GM18868 (cell line): ENCODE measurements at regions not wholly inside any gene's neighbourhood (a gene's known extent, or its start where the extent isn't known, plus 50 kb on each side); places are given as distances from the start of the nearest gene placed in this dataset.

ENCODE experiments used
- ATAC-seq: cut with Tn5 transposase; IDR thresholded peaks from one replicate; pipeline ENCODE4 v1.9.1; 2021; ENCODE audit warnings: mild to moderate bottlenecking, moderate library complexity; ENCODE audit not compliant: unreplicated experiment

DNA sequence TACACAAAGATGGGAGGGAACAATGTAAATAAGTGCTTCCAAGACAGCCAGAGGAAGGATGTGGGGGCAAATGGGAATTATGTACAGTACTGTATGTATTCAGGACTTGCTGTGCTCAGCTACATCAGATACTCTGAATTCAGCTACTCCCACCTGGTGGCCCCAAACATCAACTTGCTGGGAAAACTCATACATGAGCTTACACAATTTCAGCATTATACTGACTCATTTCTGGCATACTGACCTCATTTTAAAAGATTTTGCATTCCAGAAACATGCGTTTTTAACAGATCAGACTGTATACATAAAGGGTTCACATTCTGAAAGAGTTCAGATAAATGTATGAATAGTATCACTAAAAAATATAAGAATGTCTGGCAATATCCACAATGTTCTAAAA is 59.7 kb downstream of the GPX5 start:
- ATAC-seq: no peak

DNA sequence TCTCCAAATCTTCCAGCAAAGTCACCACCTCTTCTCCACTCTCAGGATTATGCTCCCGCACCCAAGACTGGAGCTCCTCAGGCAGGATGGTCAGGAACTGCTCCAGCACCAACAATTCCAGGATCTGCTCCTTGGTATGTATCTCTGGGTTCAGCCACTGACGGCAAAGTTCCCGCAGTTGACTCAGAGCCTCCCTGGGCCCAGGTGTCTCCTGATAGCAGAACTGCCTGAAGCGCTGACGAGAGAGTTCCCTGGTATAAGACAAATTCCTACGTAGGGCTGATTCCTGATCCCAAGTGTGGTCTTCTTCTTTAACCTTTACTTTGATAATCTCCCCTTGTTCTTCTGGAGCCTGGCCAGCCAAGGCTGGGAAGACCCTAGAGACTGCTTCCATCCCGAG is 60.6 kb downstream of the GPX5 start:
- no peak for ATAC-seq

DNA sequence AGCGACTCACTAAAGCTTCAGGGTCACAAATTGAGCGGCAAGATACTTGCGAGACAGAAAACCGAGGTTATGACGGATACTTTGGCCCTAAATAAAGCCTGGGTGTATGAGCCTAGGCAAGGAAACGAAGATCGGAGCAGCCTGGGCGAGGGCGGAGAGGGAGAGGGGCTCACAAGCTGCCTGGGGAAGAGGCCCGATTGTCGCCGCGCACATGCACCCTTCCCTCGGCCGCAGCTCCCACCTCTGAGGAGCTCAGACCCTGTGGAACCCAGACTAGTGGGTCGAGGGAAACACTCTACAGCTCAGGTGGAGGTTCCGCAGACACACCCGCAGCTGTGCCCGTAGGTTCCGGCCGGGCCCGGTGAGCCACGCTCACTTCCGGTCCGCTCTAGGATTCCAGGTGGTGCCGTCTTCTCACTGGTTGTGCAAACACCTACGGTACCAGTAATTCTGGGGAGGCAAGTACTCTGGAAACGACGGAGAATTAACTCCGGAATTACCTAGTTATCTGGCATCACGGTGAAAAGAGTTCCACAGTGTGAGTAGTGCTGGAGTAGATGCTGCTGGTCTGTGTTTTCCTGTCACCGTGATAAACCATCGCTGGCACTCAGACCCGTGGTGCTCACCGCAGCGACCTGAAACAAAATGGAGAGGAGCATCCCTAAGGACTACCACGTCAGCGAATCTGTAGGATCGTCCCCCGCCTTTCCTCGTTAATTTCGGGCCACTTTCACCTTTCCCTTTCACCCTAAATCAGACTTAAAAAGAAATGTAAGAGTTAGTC is 61.5 kb downstream of the GPX5 start:
- peak; percentile 84 for ATAC-seq

DNA sequence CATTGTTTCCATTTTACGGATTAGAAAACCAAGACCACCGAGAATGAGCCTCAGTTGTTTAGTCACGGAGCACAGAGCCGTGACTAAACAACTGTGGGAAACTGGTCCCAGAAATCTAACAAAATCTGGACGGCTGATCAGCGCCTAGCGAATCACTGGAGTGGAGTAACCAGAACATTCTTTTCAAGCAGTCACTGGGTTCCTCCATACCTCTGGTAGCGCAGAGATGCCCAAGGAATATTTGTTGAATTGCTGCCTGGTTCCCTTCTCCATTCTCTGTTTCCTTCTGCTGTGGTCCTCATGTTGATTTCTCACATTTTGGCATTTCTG is 62.0 kb downstream of the GPX5 start:
- ATAC-seq: no peak

DNA sequence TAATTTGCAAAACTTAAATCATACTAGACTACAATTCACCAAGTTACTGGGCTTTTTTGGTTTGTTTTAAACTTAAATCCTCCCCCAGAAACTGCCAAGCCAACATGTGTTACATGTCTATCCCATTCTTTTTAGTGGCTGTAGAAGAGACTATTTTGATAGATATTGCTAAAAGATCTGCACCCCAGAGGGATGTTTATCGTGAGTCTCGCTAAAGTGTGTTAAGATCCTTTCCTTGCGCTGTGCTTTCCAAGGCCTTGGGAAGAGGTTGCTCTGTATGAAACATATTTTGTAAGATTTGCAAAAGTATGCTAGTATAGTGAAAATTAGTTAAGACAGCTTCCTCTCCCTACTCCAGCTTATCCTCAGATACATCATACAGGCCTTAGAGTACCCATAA is 63.0 kb downstream of the GPX5 start:
- no peak for ATAC-seq

DNA sequence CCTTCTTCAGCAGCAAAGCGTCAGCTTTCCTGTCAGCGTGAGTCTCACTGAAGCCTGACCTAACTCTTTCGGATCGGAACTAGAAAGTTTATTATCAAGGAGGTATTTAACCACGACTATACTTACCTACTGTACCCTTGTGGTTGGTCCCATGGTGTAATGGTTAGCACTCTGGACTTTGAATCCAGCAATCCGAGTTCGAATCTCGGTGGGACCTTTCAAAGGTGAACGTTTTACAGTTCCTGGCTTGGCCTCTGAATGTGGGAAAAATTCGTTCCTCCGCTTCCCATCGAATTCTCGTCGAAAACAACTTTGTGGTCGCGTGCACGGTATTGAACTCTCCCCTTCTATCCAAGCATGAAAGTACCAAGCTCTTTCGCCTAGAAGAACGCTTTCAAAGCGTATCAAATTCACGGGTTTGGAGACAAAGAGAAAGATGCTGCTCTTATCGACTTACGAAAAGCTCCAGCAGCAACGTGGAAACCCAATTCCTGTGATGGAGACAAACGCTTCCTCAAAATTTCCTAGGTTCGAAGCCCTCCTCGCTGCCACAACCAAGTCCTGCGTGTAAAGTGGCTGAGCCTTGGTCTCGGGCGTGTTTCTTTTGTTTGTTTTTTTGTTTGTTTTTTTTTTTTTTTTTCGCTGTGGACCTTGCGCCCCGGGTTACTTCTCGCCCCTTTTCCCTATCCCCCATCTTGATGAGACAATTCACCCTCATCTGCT is 63.7 kb downstream of the GPX5 start:
- peak; percentile 65 for ATAC-seq

DNA sequence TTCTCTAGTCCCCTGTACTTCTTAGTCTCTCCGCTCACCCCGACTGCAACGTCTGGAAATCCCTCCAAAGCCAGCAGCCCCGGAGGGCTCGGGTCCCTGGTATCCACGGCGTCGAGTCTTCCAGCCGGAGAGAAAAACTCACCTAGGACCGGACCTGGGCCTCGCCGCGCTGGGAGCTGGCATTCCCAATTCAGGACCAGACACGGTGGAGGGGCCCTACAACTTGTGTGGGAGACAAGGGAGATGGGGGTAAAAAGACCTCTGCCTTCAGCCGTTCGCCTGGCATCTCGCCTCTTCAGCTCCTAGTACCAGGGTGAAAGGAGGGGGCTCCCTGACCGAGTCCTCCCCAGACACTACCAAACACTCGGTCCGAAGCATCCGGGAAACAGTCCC is 64.3 kb downstream of the GPX5 start:
- no peak for ATAC-seq

DNA sequence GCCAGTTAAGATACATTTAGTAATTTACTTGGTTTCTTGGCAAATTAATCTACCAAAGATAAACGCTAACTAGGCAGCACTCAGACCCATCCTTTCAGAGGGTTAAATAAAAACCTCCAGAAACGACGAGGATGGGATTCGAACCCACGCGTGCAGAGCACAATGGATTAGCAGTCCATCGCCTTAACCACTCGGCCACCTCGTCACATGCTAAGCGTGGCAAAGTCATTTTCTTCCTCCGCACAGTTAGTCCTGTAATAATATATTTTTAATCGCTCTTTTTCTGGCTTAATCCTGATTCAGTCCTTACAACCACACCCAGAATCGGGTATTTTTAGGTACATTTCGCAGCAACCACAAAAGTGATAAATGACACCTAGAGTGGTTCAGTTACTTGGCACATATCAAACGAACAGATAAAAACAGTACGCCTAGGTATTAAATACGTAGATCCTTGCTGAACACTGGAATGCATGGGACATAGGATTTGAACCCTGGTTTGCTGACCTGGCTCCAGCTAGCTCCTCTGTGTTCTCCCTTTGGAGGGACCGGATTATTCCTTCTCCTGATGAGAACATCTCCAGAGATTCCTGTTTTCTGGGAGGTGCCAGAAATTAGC is 71.6 kb downstream of the GPX5 start:
- no peak for ATAC-seq

DNA sequence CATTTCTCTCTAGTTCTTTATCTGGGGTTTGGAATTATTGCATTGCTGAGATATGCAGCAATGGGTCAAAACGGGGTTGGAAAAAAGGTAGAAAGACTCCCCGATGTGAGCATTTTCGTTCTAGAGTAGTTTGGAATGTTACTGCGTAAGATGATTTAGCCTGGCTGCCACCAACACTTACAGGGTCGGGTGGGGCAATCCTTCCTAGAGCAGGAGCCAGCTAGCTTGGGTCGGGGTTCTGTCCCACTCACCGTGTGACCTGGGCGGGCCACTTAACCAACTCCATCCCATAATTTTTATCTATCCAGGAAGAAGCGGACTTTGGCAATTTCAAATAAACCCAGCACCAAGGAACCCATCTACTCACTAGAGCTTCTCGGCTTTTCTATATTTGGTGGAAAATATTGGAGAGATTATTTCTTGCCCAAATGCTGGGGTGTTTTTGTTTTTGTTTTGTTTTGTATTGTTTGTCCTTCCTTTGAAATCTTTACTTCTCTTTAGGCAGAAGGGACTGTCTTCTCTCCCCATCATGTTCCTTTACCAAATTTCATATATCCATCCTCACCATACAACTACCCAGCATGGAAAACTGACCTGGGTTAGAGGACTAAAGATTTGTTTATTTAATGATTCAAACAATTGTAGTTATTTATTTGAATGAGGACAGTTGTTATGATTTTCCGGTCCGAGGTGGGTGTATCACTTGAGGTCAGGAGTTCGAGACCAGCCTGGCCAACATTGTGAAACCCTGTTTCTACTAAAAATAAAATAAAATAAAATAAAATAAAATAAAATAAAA is 72.4 kb downstream of the GPX5 start:
- no peak for ATAC-seq

DNA sequence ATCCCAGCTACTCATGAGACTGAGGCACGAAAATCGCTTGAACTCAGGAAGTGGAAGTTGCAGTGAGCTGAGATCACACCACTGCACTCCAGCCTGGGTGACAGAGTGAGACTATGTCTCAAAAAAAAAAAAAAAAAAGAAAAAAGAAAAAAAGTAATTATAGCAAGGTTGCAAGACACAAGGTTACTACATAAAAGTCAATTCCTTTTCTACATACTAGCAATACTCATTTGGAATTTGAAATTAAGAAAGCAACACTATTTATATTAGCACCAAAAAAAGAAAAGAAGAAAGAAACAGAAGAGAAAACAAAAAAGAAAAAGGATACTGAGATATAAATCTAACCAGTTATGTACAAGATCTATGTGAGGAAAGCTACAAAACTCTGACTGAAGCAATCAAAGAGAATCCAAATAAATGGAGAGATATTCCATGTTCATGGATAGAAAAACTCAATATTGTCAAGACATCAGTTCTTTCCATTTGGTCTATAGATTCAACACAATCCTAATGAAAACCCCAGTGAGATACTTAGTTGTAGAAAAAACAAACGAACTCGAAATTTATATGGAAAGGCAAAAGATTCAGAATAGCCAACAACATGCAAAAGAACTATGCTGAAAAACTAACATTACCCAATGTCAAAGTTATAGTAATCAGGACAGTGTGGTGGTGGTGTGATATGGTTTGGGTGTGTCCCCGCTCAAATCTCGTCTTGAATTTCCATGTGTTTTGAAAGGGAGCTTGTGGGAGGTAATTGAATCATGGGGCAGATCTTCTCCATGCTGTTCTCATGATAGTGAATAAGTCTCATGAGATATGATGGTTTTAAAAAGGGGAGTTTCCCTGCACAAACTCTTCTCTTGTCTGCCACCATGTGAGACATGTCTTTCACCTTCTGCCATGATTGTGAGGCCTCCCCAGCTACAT is 73.3 kb downstream of the GPX5 start:
- no peak for ATAC-seq

DNA sequence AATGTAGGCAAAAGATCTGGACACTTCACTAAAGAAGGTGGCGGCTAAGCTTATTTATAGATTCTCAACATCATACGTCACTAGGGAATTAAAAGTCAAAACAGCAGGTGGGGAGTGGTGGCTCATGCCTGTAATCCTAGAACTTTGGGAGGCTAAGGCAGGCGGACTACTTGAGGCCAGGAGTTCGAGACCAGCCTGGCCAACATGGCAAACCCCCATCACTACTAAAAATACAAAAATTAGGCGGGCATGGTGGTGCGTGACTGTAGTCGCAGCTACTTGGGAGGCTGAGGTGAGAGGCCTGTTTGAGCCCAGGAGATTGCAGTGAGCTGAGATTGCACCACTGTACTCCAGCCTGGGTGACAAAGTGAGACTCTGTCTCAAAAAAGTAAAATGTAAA is 74.6 kb downstream of the GPX5 start:
- no peak for ATAC-seq

DNA sequence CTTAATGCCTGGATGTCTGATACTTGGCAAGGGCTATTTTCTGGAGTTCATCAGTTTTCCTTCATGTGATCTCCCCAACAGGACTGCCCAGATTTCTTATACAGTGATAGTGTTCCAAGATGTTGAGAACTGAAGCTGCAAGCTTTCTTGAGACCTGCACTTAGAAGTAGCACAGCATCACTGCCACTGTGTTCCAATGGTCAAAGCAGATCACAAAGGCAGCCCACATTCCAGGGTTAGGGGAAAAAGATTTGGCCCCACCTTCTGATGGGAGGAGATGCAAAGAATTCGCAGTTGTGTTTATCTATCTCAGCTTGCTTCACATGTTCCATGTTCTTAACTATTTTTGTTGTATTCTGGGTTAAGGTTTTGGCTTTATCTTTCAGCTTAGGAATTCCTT is 78.2 kb downstream of the GPX5 start:
- no peak for ATAC-seq

DNA sequence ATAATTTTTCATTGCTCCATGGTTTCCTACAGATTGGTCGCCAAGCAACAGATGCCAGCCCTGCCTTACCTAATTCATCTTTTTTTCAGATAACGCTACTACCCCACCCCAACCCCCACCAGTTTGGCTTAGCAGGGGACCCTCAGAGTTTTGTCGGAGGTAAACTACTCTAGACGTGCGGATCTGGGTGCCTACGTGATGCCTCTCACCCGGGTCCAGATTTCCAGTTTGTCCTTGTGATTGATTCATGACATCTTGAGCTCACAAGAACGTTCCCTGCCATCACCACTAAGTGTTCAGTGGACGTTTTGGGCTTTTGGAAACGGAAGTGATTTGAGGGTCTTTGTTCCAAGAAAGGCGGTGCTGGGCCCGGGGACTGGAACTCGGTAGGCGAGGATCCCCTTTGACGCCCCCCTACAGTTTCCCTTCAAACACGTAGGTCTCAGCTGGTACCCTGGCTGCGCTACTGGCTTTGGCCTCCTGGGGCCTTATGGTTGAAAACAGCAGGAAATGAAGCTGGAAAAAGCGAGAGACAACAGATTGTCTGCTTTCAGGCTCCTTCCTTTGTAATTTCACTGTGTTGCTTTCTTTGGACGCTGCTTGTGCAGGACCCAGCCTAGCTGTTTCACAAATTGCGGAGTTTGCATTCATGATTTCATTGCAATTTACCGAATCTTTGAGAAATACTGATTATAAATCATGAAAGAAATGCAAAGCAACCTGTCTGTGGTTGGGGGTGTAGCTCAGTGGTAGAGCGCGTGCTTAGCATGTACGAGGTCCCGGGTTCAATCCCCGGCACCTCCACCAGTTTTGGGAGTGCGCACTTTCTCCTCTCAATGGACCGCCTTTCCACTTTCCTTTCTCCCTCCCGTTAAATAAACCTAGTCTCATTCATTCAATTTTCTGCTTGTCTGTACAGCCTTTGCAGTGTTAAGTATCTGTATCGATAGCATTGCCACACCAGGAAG is 81.0 kb downstream of the GPX5 start:
- ATAC-seq: peak; percentile 66

DNA sequence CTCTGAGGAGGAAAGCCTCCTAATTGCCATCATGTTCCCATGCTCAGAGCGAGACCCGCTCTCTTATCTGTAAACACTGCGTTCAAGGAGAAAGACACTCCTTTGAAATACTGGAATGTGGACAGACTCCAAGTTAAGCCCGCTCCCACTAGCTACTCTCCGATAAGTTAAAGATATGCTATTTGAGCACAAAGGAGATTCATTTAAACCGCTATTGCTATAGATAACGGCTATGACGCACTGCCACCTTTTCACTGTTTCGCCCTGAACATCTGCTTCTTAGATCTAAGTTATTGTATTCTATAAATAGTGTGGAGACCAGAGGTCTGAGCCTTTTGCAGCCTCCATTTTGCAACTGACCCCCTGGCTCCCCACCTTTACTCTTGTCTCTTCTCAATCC is 82.3 kb downstream of the GPX5 start:
- no peak for ATAC-seq

DNA sequence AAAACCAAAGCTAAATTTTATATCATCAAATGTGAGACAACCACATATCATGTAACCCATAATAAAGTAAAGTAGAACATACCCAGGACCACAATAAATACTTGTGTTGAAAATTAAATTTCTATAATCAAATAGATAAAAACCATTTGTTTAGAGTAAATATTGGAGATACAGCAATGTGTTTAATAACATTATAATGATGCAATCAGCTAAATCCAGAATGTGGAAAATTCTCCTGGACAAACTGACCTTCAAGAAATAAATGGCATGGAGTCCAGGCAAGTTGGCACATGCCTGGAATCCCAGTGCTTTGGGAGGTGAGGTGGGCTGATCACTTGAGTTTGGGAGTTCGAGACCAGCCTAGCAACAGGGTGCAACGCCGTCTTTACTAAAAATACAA is 84.0 kb downstream of the GPX5 start:
- no peak for ATAC-seq

DNA sequence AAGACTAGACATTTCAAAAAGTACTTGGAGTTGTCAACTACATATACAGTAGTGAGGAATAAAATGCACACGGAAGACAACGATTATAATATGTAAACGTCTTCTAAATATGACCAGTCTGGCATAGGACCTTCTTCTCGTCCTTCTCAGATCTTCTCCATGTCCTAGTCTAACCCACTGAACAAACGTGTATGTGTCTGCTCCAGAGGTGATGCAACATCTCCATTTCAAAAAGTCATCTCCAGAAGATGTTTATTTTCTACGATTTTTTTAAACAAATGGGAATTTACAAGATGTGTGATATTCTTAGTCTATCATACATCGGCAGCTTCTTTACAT is 89.9 kb downstream of the GPX5 start:
- ATAC-seq: no peak

DNA sequence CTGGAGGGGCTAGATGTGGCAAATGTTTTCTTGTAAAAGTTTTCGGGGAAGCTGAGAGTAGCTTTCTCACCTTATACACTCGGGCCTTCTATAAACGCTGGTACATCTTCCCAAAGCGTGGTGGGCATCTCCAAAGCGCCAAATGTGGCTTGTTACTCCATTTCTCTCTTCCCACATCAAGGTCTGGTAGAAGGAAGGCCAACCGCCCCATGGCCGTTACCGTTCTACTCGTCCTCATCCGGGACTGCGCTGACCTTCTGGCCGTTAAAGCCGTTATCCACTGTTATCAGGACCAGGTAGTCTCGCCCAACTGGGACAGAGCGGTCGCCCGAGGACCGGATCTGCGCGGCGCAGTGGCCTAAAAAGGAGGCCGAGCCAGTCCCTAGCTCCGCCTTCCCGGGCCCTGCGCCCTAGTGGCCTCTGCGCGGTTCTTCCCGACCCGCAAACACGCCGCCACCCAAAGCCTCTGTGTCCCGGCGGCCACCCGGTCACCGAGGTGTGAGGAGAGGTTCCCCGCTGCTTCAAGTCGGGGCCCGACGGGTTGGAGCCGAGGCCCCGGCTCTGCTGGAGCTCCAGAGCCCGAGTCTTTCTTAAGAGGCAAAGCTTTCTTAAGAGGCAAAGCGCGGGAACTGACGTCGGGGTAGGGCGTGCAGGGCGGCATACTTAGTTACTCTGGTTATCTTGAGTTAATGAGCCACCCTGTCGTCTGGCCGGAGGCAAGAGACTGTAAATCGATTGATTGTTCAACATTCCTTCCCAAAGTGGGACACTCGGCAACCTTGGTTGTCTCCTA is 90.5 kb downstream of the GPX5 start:
- ATAC-seq: no peak

DNA sequence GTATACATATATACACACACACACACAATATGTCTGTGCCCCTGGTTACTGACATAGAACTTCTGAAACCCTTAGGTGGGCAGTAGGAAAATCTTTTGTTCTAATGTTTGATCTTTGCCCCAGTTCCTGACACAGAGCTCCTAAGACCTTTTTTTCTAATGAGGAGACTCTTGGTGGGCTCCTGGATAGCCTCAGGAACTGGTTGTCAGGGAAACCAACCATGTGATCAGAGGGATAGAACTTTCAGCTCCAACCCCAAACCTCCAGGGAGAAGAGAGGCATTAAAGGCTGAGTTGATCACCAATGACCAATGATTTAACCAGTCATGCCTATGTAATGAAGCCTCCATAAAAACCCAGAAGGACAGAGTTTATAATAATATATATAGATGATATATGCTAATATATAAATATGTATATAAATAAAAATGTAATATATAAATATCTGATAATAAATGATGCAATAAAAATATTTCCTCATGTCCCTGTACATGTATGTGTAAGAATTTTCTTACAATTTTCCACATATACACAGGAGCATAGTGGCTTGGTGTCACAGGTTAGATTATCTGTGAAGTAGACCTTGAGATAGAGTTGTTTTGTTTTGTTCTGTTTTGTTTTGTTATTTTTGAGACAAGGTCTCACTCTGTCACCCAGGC is 93.3 kb downstream of the GPX5 start:
- no peak for ATAC-seq
